Loucy (cell line): ENCODE measurements at regions not wholly inside any gene's neighbourhood (a gene's known extent, or its start where the extent isn't known, plus 50 kb on each side); places are given as distances from the start of the nearest gene placed in this dataset.

Experiments used
- CTCF ChIP-seq: fragments of 200-600 bp; sonication (generic); conservative IDR thresholded peaks from 2 replicates; pipeline ENCODE4 v1.5.1; 2014; ENCODE audit warnings: mild to moderate bottlenecking, antibody characterized with exemption, low read length
- EZH2phosphoT487 ChIP-seq: fragments of 200-600 bp; IDR thresholded peaks from 2 replicates; pipeline ENCODE4 v1.6.1; 2018; ENCODE audit warnings: antibody characterized with exemption, mild to moderate bottlenecking, moderate library complexity, borderline replicate concordance

- TF ChIP-seq CTCF: no peak
- TF ChIP-seq EZH2phosphoT487: no peak
These were observed 1553.0 kb upstream of the PIK3C3 start for GRCh38 chr18:40402052-40402451.
